Stimulated activated CD8-positive, alpha-beta memory T cell treated with anti-CD3 and anti-CD28 coated beads, Interleukin-7, amount 100 ng/mL, for 24 hours (primary cell): ENCODE measurements at regions not wholly inside any gene's neighbourhood (a gene's known extent, or its start where the extent isn't known, plus 50 kb on each side); places are given as distances from the start of the nearest gene placed in this dataset.

Source experiments
- DNase-seq: peaks from one replicate; pipeline ENCODE4 v3.0.0-alpha.2; 2020; ENCODE audit warnings: low read depth

DNA sequence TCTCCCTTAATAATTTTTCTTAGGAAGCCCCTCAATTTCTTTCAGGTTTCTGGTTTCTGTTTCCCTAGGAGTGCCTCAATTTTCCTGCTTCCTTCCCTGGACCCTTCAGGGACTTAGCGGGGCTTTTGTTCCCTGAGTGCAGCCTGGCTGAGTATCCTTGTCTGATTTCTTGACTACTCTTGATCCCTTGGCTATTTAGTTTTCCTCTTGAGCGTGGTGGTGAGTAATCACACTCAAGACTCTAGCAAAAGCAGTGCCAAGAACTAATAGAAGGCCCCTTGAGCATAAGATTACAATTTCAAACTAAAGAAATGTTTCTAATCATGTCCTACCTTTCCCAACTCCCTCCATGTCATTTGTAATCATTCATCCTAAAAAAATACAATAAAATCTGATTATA lies 94.3 kb upstream of the C3orf80 start:
- no peak for DNase-seq

DNA sequence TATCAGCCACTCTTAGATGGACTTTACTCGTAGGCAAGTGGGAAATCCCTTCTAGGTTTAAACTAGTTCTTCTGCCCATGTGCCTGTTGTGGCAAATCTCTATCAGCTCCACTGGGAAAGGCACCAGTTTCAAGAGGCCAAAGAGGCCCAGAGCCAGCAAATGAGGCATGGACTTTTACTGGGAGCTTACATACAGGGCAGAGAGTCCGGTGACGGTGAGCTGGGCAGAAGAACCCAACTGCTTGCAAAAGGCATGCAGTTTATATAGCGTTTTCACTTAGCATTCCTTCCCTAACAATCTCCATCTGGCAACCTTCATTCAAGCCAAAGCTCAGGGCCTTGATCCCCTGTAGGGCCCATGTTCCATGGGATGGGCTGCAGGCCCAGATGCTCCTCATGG lies 93.0 kb upstream of the C3orf80 start:
- DNase-seq = no peak

DNA sequence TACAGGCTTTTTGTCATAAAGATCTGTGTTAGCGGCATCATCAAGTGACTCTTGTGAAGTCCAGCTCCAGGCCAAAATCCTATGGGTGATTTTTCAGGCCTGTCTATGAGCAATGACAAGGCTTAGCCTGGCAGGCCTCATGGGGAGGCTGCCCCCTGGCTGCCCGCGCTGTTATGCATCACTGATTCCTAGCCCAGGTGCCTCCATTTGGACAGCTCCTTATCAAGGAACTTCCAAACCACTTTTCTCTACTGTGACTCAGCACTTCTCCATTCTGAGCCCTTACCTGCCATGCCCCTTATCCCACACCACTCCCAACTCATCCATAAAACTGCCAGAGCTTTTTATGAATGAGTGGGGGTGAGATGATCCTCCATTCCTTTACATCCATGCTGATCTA lies 91.5 kb upstream of the C3orf80 start:
- no peak for DNase-seq

DNA sequence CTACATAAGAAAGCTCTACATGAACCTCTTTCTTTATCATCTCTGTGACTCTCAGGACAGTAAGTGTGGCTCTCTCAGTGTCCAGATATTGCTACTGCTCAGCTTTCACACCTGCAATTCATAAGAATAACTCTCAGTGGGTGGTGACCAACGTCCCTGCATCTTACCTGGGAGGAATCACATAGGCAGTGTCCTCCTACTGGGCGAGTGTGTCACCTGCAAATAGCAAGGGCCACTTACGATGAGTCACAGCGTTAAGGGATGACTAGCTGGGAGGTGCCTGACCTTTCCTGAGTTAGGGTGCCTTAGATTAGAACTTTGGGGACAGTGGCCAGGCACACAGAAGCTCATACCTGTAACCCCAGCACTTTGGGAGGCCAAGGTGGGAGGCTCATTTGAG lies 90.8 kb upstream of the C3orf80 start:
- DNase-seq = no peak

DNA sequence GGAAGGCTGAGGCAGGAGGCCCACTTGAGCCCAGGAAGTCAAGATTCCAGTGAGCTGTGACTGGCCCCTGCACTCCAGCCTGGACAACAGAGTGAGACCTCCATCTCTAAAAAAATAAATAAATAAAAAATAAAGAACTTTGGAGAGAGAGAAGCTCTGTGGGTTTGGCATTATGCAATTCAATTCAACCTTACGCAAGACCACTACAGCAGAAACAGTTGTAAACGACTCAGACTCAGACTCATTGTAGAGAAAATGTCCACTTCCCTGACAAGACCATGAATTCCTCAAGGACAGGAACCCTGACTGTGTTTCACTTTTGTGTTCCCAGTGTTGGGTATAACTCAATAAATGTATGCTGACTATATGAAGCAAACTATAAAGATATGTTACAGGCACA lies 90.3 kb upstream of the C3orf80 start:
- DNase-seq = no peak

DNA sequence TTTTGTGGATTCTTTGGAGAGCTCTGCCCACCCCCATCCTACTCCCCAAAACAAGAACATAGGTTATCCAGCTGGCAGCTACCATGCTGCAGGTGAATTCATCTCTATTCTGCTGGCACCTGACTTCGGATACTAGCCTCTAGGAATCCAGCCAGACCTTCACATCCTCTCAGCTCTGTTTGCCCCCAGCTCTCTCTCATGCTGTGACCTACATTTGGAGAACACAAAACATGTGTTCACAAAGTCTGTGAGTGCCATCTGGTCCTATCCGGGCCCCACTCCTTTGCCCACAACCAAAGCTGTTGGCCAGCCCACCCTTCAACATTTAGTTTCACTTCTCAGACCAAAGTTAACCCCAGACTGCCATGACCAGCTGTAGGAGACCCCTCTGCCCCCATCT lies 89.4 kb upstream of the C3orf80 start:
- no peak for DNase-seq

DNA sequence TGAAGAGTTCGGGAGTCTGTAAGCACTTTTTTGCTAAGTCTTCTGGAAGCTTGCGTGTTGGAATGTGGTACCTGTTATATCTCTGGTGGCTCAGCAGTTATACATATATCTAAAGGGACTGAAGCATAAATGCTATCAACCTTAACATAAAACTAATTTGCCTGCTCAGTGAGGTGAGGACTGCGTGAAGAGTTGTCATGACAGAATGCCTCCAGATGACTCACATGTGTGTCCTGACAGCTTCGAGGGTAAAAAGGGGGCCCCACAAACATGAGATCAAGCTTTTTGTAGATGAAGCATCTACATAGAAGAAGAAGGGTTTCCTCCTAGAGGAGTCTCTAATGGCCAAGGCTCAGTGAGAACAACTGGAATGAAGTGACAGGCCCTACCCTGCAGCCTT lies 88.8 kb upstream of the C3orf80 start:
- no peak for DNase-seq

DNA sequence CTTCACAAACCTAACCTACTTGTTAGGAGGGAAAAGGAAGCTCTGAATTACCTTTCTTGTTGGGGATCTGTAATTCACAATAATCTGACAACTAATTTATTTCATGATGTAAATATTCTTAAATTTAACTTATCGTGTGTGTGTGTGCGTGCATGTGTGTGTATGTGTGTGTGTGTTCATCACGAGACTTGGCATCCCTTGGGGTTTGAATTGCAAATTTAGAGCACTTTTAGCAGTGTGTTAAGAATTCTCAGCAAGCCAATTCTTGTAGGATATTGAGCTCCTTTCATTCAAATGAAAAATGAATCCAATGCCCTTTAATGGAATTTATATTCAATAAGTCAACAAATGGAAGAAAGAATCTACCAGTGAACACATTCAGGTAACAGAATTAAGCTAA lies 85.9 kb upstream of the C3orf80 start:
- DNase-seq = no peak

DNA sequence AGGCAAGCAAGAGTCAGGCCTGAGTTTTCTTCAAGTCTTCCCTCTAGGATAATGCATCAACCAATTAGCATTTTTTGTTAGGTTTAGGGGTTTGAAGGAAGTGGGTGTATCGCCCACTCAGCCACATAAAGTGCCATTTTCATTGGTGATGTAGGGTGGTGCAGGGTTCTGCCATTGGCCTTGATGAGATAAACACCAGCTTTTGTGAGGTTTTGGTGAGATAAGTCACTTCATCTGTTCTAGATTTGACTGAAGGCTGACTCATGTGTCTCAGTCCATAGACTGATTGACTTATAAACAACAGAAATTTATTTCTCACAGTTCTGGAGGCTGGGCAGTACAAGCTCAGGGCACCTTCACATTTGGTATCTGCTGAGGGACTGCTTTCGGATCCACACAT lies 84.5 kb upstream of the C3orf80 start:
- DNase-seq = peak; percentile 0

DNA sequence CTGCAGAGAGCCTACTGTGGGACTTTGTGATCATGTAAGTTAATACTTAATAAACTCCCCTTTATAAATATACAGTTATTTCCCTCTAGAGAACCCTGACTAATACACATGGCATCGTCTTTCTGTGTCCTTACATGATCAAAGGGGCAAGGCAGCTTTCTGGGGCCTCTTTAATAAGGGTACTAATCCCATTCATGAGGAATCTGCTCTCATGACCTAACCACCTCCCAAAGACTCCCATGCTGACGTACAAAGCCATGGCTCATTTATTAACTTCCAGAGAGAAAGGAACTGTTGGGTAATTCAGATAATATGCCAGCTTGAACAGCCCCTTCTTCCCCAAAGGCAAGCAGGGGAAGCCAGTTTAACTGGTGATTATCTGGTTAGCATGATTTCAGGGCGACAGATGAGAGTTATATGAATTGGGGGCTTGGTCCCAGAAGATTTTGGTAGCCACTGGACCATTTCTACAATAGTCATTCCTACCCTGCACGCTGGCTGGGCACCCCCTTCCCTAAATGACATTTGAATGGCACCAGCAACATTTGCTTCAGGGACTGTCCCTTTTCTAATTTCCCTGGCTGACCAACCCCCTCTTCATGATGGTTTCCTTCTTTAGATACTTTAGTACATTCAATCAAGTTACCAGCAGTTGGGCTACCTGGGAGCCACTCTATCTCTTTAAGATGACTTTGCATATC lies 83.6 kb upstream of the C3orf80 start:
- DNase-seq = no peak

DNA sequence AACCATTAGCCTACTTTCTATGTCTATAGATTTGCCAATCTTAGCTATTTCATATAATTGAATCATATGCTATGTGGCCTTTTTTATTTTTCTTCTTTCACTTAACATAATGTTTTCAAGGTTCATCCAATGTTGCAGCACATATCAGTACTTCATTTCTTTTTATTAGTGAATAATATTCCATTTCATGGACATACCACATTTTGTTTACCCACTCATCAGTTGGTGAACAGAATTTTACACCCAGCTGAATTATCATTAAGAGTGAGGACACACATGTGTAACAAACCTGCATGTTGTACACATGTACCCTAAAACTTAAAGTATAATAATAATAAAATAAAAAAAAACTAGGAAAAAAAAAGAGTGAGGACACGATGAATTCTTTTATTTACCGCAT lies 81.7 kb upstream of the C3orf80 start:
- DNase-seq = no peak

DNA sequence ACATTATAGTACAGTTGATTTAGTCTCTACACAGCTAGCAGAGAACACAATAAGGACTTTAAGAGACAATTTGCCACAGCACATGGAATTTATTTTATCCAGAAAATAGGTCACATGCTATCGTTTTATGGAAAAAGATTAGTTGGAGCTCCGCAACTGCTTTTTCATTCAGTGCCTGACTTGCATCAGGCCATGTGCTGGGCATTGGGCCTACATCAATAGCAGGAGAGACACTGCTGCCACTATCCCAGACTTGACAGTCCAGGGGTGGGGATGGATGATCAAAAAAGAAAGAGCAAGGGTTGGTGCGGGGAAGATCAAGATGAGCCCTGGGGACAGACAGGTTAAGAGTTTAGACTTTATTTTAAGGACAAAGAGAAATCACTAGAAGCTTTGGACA lies 75.2 kb upstream of the C3orf80 start:
- no peak for DNase-seq

DNA sequence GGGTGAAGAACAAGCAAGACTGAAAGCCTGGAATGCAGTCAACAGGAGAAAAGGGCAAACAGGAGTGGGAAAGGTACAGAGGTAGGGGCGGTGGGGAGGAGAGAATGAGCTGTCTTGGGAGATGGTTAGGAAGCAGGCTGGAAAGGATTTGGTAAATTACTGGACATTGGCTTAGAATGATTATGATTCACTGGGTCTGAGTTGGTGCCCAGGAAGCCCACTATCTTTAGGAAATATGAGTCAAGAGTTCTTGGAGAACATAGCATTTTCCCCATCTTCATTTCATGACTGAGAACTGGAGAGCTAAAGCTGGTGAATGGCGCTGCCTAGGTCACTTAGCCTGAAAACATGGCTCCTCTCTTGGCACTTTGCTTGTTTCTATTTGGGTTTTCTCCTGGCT lies 74.7 kb upstream of the C3orf80 start:
- DNase-seq = no peak

DNA sequence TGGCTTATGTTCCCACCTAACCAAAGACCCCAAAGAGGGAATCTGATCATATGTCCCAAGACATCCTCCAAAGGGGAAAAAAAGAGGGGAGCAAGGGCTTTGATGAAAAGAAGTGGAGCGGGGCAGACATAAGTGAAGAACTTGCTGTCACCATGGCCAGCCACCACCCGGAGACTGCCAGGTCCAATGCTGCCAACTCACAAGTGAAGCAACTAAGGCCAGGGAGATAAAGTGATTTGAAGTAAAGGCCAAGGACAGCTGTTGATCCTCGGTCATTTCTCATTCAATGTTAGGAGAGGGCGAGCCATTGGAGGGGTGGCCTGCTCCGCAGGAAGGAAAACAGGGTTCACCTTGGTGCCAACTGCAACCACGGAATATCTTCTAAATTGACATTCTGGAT lies 72.6 kb upstream of the C3orf80 start:
- DNase-seq = no peak

DNA sequence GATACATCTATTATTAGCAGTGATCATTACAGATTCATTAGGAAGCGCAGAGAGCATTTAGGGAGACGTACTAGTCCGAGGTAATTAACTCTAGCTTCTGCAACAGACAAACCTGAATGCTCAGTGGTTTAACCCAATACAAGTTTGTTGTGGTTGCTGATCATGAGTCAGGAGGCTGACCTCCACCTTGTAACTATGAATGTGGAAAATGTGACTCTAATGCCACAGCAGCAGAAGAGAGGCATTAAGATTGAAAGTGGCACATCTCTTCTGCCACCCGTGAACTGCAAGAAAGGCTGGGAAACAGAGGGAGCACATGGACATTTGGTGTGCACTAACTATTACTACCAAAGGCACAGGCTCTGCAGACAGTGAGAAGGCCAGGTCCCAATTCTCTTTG lies 71.2 kb upstream of the C3orf80 start:
- DNase-seq = no peak

DNA sequence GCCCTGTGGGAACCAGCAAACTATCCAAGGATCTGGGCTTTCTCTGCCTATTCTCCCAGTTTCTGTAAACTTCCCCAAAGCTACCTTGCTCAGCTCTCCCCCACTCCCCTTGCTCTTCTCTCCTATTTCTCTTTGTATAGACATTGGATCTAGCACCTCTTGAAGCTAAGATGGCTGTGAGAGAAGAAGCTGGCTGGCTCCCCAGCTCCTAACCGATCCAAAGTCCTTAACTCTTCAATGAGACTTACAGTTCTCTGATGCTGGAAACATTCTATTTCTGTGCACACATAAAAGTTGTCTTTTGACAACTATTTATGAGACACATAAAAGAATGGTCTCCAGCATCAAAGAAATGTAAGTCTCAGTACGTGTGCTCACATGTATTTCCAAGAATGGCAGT lies 70.6 kb upstream of the C3orf80 start:
- DNase-seq = no peak

DNA sequence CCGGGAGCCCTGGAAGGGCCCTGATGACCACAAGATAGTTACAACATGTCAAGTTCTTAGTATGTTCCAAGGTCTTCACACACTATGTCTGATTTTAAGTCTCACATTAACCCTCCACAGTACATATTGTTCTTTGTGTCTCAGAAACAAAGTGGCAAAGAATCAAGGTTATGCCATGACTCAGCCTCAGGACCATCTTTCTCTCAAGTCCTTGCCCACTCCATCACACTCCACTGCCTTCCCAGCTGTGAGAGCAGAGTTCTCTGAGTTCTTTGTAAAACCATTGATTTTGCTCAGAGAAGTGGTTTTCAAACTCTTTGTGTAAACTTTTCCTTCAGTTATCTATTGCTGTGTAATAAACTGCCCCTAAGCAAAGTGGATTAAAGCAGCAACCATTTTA lies 67.9 kb upstream of the C3orf80 start:
- no peak for DNase-seq

DNA sequence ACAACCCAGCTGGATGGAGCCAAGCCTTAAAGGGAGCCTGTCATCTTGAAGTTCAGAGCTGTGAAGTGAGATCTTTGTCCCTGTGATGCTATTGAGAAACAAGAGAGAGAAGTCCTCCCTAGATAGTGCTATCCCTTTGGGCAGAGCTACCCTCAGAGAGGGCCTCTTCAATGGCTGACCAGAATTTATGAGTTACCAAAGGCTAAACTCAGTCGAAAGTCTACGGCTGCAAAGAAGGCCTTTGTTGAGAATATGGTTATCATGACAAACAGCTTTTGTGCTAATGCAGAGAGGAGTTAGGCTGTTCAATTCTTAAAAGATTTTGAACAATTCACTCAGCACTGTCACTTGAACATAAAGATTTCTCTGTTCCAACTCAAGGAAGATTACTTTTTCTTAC lies 65.9 kb upstream of the C3orf80 start:
- no peak for DNase-seq

DNA sequence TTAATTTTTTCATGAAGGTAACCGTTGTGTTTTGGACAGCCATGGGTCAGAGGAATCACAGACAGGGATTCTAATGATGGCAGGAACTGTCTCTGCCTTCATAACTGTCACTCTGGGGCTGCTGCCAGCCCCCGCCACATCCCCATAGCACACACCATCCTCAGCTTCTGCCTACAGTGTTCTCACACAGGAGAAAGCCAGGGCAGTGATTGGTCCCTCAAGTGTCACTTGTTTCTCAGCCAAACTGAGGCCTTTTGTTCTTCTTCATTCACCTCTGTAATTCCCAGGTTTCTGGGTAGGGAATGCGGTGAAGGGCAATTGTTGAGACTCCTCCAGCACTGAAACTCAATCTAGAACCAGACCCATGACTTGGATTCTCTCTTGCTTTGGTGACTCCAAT lies 65.4 kb upstream of the C3orf80 start:
- no peak for DNase-seq

DNA sequence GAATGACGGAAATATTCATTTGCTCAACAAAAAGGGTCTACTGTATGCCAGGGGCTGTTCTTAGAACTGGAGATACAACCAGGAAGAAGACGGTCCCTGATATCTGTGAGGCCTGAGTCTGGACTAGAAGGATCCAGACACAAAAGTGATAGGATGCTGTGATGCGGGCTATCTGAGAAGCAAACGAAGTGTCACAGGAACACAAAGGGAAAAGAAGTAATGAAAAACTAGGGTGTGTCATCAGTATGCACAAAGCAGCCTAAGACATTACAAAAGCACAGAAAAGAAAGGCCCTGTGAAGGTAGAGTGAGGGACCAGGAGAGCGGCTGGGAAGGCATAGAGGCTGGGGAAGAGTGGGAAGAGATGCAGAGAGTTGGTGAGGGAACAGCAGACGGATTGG lies 63.3 kb upstream of the C3orf80 start:
- DNase-seq = no peak

DNA sequence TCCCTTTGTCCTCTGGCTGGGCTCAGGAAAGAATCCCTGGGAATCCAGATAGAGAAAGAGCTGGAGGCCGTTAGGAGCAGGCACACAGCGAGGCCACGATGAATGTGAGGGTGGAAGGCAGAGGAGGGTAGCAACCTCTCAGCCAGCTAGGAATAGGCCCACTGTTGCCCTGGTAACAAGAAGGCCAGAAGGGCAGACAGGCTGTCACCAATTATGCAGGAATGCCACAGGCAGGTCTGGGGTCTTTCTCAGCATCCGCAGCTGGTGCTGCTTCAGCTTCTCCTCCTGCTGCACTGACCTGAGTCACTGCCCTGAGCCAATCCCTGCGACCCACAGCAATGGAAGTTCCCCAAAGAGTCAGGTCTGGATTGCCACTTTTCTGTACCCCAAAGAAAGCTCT lies 62.8 kb upstream of the C3orf80 start:
- DNase-seq = no peak

DNA sequence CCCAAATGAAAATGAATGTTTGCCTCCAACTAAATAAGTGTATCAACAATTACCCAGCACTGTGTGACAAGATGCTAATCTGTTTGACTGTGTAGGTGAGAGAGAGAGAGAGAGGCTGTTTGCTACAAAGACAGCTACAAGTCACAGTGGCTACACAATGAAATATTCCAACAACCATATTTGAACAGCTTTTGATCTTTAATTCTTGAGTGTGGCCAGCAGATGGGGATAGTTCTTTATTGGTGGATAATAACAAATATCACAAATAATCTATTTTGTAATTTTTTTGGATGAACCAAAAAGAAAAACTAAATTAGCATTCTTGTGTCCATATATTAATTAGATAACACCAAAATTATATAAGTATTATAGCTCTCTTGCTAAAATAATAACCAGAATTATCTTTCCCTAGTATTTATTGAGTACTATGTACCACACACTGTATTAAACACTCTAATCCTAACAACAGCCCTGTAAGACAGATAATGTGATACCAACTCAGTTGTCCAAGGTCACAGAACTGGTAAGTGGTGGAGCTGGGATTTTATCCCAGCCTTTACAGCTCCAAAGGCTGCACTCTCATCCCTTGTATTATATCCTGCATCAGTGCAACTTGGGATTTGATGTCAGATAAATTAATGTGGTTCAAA lies 61.9 kb upstream of the C3orf80 start:
- DNase-seq = no peak

DNA sequence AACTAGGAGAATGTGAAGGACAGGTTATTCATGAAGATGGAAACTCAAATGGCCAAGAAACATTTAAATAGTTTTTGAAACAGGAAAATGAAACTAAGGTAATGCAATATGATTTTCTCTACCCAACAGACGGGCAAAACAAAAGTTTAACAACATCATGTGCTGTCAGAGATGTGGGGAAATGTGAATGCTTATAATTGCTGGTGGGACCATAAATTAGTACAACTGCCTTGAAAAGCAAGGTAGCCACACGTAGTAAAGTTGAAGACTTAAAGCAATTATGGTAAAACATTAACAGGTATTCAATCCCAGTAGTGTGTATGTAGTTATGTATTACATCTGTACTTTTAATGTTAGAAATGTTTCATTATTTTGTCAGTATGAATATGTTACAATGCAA lies 57.0 kb upstream of the C3orf80 start:
- DNase-seq = no peak
